ENCODE measurements at regions not wholly inside any gene's neighbourhood (a gene's known extent, or its start where the extent isn't known, plus 50 kb on each side); places are given as distances from the start of the nearest gene placed in this dataset.

DNA sequence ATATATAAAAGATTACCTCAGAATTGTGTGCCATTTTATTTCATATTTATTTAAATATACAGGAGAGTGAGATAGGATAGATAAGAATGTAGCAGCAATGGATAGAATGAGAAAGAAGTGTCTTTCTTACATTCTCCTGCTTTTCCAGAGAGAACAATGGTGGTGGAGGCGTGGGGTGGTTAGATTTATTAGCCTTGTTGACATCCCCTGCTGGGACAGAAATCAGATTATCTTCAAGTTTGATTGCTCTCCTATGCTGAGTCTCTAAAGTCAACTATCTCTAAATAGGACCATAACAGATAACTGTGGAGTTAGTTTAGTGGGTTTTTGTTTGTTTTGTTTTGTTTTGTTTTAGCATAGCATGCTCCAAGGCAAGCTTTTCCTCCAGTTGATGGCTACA lies 397.6 kb downstream of the LRFN5 start:
- no peak for DNase-seq (ENCODE audit: low read depth in 2 of 2)

DNA sequence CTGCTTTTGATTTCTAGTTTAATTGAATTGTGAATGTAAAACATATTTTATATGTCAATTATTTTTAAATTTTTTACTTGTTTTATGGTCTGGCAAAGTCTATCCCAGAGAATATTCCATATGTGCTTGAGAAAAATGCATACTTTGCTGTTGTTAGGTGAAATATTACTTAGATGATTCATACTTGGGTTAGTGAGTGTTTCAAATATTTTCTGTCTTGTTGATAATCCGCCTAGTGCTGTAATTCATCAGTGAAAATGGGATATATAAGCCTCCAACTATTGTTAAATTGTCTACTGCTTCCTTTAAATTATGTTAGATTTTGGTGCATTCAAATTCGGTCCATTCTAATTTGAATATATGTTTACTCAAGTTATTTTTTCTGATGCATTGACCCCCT lies 395.5 kb downstream of the LRFN5 start:
- no peak for DNase-seq (ENCODE audit: low read depth in 2 of 2)

DNA sequence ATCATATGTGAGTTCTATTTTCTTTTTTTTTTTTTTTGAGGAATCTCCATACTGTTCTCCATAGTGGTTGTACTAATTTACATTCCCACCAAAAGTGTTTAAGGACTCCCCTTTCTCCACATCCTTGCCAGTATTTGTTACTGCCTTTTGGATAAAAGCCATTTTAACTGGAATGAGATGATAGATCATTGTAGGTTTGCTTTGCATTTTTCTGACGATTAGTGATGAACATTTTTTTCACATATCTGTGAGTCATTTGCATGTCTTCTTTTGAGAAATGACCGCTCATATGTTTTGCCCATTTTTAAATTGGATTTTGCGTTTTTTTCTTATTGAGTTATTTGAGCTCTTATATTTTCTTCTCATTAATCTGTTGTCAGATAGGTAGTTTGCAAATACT lies 394.8 kb downstream of the LRFN5 start:
- no peak for DNase-seq (ENCODE audit: low read depth in 2 of 2)

DNA sequence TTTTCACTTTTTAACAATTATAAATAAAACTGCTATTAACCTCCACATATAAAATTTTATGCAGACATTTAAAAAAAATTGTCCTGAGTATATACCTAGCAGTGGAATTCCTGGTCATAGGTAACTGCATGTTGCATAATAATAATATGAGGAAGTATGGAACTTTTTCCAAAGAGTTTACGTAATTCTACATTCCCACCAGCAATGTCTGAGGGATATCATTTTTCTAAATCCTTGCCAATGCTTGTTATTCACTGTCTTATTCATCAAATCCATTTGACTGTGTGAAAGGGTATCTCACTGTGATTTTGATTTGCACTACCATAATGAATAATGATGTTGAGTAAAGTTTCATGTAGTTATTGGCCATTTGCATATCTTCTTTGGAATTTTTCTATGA lies 393.8 kb downstream of the LRFN5 start:
- no peak for DNase-seq (ENCODE audit: low read depth in 2 of 2)

DNA sequence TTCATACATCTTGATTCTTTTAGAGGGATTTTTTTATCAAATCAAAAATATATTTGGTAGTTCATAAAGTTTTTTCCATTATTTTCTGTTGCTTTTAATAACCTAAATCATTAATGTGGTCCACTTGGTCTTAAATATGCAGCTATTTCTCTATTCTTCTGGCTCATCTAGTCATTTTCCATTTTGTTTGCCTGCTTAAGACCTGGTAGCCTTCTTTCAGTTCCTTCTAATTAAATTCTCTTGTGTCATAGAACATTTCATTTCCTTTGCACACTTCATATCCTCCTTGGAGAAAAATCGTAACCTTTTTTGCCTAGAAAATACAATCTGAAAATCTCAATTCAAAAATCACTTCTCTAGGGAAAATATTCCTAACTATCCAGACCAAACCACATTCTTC lies 387.0 kb downstream of the LRFN5 start:
- no peak for DNase-seq (ENCODE audit: low read depth in 2 of 2)

DNA sequence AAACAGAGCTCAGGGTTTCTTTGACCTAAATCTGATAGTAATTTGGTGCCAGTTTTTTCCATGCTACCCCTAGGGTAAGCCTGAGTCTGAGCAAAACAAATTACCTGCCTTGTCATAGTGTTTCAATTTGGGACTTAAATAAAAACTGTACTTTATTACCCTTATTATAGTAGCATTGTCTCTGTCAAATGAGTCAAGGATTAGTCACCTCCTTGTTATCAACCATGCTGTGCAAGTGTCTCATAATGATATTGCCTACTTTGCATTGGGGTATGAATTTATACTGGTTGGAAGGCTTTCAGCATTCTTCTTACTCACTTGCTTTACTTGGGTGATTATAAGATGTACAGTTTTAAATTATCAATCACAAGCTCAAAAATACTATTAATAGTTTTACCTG lies 380.0 kb downstream of the LRFN5 start:
- DNase-seq (ENCODE audit: low read depth in 2 of 2), result no peak

DNA sequence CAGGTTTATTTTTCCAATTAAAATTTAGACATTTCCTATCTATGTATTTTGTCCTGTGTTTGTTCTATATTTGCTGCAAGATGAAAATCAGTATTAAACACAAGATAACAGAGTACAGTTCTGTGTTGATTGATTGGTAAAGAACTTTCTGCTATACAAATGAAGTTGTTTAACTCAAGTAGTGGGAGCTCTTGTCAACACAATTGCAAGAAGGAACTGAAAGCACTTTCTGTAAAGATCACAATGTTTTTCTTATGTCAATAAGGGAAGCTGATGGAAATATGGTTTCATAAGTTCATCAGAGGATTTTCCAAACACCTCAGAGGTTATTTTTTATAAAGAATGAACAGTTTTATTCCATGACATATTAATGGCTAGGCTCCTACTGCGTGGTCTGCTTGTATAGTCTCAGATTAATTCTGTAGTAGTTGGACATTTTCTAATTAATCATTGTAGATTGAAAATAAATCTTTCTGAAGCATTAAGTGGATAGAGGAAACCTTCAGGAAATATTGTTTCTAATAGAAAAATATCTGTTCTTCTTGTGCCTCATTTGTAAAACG lies 379.5 kb downstream of the LRFN5 start:
- no peak for DNase-seq (ENCODE audit: low read depth in 2 of 2)

DNA sequence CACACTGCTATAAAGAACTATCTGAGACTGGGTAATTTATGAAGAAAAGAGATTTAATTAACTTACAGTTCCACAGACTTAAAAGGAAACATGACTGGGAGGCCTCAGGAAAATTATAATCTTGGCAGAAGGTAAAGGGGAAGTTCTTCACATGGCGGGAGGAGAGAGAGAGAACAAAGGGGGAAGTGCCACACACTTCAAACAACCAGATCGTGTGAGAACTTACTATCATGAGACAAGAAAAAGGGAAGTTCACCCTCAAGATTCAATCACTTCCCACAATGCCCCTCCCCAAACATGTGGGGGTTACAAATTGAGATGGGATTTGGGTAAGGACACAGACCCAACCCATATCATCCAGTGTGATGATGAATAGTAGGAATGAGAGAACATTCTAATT lies 366.5 kb downstream of the LRFN5 start:
- no peak for DNase-seq (ENCODE audit: low read depth in 2 of 2)

DNA sequence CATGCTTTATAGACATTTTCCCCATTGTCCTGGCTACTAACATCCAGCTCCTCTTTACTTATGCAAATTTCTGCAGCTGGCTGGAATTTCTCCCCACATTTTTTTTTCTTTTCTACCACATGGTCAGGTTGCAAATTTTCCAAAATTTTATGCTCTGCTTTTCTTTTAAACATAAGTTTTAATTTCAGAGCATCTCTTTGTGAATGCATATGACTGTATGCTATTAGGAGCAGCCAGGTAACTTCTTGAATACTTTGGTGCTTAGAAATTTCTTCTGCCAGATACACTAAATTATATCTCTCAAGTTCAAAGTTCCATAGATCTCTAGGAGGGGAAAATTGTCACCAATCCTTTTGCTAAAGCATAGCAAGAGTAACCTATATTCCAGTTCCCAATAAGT lies 365.9 kb downstream of the LRFN5 start:
- no peak for DNase-seq (ENCODE audit: low read depth in 2 of 2)

DNA sequence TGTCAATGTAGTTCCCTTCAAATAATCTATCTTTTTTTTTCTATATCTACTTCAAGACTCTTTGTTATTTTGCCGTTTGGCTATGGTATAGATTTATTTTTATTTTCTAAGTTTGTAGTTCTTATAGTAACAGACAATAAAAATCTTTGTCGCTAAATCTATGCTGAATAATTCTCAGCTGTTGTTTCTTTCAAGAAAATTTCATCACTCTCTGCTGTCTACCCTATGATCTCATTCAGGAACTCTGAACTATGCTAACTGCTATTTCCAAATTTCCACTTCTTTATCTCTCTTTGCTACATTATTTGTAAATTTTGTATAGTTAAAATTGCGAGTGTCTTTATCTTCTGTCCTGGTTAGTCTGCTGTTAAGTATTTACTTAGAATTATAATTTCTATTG lies 353.6 kb downstream of the LRFN5 start:
- no peak for DNase-seq (ENCODE audit: low read depth in 2 of 2)

DNA sequence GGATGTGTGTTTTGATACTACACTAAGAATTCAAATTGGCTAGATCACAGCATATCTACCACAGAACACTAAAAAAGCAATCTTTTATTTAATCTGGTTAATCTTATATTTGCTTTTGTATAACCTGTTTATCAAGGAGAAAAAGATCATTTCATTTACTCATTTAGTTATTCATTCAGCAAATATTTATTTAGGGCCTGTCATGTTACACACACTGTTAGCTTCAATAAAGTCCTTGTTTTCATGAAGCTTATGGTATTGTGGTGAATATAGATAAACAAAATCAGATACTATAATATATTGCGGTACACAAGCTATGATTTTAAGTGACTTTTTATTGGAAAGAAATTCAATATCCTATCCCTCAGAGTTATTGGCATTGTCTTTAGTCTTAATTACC lies 350.8 kb downstream of the LRFN5 start:
- no peak for DNase-seq (ENCODE audit: low read depth in 2 of 2)

All from stimulated activated CD4-positive, alpha-beta T cell treated with anti-CD3 and anti-CD28 coated beads, Interleukin-4, amount 100 ng/mL, for 48 hours (primary cell).